WTC11 (cell line): ENCODE measurements at regions not wholly inside any gene's neighbourhood (a gene's known extent, or its start where the extent isn't known, plus 50 kb on each side); places are given as distances from the start of the nearest gene placed in this dataset.

ENCODE experiments used
- NR1H2 ChIP-seq: sonication (generic); formaldehyde crosslinking; IDR thresholded peaks from 2 replicates; pipeline ENCODE4 v1.9.0; 2021; ENCODE audit warnings: mild to moderate bottlenecking, moderate library complexity, missing genetic modification reagents
- TEAD1 ChIP-seq: sonication (generic); formaldehyde crosslinking; IDR thresholded peaks from 2 replicates; pipeline ENCODE4 v1.8.0; 2022; ENCODE audit warnings: mild to moderate bottlenecking, missing genetic modification reagents
- TP53 ChIP-seq: sonication (generic); formaldehyde crosslinking; IDR thresholded peaks from 2 replicates; pipeline ENCODE4 v1.8.1; 2023; ENCODE audit warnings: mild to moderate bottlenecking, missing genetic modification reagents
- TF ChIP-seq, protein P1 (sequence below): sonication (generic); formaldehyde crosslinking; IDR thresholded peaks from 2 replicates; pipeline ENCODE4 v1.8.0; 2022; ENCODE audit warnings: mild to moderate bottlenecking, missing genetic modification reagents
- TF ChIP-seq, protein P2 (sequence below): fragments of 200-600 bp; IDR thresholded peaks from 2 replicates; pipeline ENCODE4 v1.8.0; 2022; ENCODE audit warnings: antibody characterized with exemption
- TF ChIP-seq, protein P3 (sequence below): sonication (generic); formaldehyde crosslinking; IDR thresholded peaks from 2 replicates; pipeline ENCODE4 v1.8.0; 2023; ENCODE audit warnings: missing genetic modification reagents
- TF ChIP-seq, protein P4 (sequence below): sonication (generic); formaldehyde crosslinking; IDR thresholded peaks from 2 replicates; pipeline ENCODE4 v1.8.1; 2023; ENCODE audit warnings: mild to moderate bottlenecking, missing genetic modification reagents, moderate library complexity

DNA sequence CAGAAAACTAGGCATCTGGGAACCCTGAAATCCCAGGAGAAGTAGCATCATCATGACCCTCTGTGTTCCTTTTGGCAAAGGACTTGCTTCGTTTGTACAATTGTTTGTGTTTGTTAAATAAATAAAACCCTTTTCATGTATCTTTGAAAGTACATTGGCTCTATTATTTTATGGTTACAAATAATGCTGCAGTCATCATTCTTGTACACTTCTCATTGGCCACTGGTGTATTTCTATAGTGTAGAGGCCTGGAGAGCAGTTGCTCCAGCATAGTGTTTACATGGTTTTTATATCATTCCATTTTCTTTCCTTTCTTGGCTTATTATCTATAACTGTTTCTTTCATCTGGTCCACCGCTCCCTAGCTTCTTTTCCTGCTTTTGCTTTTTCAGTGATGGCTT, 253.3 kb downstream of the FAM72C start:
- TF ChIP-seq, protein P1, sequence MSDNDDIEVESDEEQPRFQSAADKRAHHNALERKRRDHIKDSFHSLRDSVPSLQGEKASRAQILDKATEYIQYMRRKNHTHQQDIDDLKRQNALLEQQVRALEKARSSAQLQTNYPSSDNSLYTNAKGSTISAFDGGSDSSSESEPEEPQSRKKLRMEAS (CRISPR knock-in tag) = no peak
- TF ChIP-seq, protein P2, sequence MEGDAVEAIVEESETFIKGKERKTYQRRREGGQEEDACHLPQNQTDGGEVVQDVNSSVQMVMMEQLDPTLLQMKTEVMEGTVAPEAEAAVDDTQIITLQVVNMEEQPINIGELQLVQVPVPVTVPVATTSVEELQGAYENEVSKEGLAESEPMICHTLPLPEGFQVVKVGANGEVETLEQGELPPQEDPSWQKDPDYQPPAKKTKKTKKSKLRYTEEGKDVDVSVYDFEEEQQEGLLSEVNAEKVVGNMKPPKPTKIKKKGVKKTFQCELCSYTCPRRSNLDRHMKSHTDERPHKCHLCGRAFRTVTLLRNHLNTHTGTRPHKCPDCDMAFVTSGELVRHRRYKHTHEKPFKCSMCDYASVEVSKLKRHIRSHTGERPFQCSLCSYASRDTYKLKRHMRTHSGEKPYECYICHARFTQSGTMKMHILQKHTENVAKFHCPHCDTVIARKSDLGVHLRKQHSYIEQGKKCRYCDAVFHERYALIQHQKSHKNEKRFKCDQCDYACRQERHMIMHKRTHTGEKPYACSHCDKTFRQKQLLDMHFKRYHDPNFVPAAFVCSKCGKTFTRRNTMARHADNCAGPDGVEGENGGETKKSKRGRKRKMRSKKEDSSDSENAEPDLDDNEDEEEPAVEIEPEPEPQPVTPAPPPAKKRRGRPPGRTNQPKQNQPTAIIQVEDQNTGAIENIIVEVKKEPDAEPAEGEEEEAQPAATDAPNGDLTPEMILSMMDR = no peak
- TF ChIP-seq, protein P3, sequence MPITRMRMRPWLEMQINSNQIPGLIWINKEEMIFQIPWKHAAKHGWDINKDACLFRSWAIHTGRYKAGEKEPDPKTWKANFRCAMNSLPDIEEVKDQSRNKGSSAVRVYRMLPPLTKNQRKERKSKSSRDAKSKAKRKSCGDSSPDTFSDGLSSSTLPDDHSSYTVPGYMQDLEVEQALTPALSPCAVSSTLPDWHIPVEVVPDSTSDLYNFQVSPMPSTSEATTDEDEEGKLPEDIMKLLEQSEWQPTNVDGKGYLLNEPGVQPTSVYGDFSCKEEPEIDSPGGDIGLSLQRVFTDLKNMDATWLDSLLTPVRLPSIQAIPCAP = no peak
- TF ChIP-seq TP53 (CRISPR knock-in tag) = no peak
- TF ChIP-seq, protein P4, sequence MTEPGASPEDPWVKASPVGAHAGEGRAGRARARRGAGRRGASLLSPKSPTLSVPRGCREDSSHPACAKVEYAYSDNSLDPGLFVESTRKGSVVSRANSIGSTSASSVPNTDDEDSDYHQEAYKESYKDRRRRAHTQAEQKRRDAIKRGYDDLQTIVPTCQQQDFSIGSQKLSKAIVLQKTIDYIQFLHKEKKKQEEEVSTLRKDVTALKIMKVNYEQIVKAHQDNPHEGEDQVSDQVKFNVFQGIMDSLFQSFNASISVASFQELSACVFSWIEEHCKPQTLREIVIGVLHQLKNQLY = no peak
- no peak for TF ChIP-seq TEAD1 (CRISPR knock-in tag)
- no peak for TF ChIP-seq NR1H2 (CRISPR knock-in tag)
